Tibial nerve (tissue), 4 donors: ENCODE measurements at regions not wholly inside any gene's neighbourhood (a gene's known extent, or its start where the extent isn't known, plus 50 kb on each side); places are given as distances from the start of the nearest gene placed in this dataset.

Source experiments
- DNase-seq, 2 donors: peaks; one replicate each; pipeline ENCODE4 v3.0.0-alpha.2; 2019; ENCODE audit warnings: low spot score in 2 of 2
- H3K27ac ChIP-seq, 4 donors: fragments of 200-600 bp; sonication (generic) in 3 of 4; one replicate each; pipeline ENCODE4 v1.5.1; 2017 to 2019; ENCODE audit warnings: mild to moderate bottlenecking in 1 of 4
- H3K27me3 ChIP-seq, 2 donors: fragments of 200-600 bp; sonication (generic) in 1 of 2; one replicate each; pipeline versions ENCODE4 v1.5.1 to v1.6.0; 2017 to 2019
- H3K36me3 ChIP-seq, 3 donors: fragments of 200-600 bp; sonication (generic); one replicate each; pipeline ENCODE4 v1.5.1; 2018 to 2019
- H3K4me1 ChIP-seq, 4 donors: fragments of 200-600 bp; sonication (generic) in 3 of 4; one replicate each; pipeline ENCODE4 v1.5.1; 2017 to 2019
- H3K4me3 ChIP-seq, 4 donors: fragments of 200-600 bp; sonication (generic) in 3 of 4; one replicate each; pipeline ENCODE4 v1.5.1; 2017 to 2019; ENCODE audit warnings: mild to moderate bottlenecking in 1 of 4, moderate library complexity in 1 of 4
- H3K9me3 ChIP-seq, 4 donors: fragments of 200-600 bp; sonication (generic) in 3 of 4; one replicate each; pipeline ENCODE4 v1.5.1; 2017 to 2019
- CTCF ChIP-seq, 5 experiments: fragments of 200-600 bp in 3 of 5; fragments of 450-650 bp in 2 of 5; sonication (generic) in 3 of 5; IDR thresholded peaks; one replicate each; pipeline ENCODE4 v1.5.1; 2016 to 2019; ENCODE audit warnings: antibody characterized with exemption in 5 of 5, mild to moderate bottlenecking in 3 of 5, moderate library complexity in 2 of 5
- EP300 ChIP-seq, 2 donors: sonication (generic); formaldehyde crosslinking; IDR thresholded peaks; one replicate each; pipeline ENCODE4 v1.6.1; 2017; ENCODE audit warnings: antibody characterized with exemption in 2 of 2, mild to moderate bottlenecking in 1 of 2
- POLR2A ChIP-seq, 2 donors: fragments of 450-650 bp; IDR thresholded peaks; one replicate each; pipeline ENCODE4 v1.6.1; 2017; ENCODE audit warnings: antibody characterized with exemption in 2 of 2, mild to moderate bottlenecking in 2 of 2, moderate library complexity in 2 of 2
- WGBS, 2 donors: methylation state at CpG; one replicate each; pipeline ENCODE4 v1.1.5; 2018; 5-methylcytosine and 5-hydroxymethylcytosine counted together

- TF ChIP-seq CTCF (IDR thresholded peaks at IDR 0.05), result no peak
- no peak for TF ChIP-seq POLR2A (IDR thresholded peaks at IDR 0.05)
- TF ChIP-seq EP300 (IDR thresholded peaks at IDR 0.05), result no peak
- Histone ChIP-seq H3K4me3 (no peak overlapping the region), H3K36me3 (no peaks in the 10 kb centered on the region), H3K4me1 (no peaks in the 10 kb centered on the region), H3K27ac (no peak overlapping the region), H3K27me3 (no peaks in the 10 kb centered on the region), H3K9me3 (peaks cover 0 to 32% (median 0%) of the 10 kb centered on the region in 4 donors)
- DNase-seq, result no peak
- WGBS, 2 donors, result 36 to 45% methylated on average over 7 of the region's 7 CpGs
Measured at GRCh38 chr16:9392956-9393355, 301.5 kb downstream of the HAPSTR1 start.

GRCh38 chr16:9393591-9393990 is 302.1 kb downstream of the HAPSTR1 start:
- H3K27ac ChIP-seq, result no peak overlapping the region
- H3K4me3 ChIP-seq, result no peak overlapping the region
- peaks cover 0 to 33% (median 0%) of the 10 kb centered on the region in 4 donors for H3K9me3 ChIP-seq
- DNase-seq, result no peak
- WGBS, 2 donors, result 42 to 59% methylated on average over 8 of the region's 8 CpGs
- H3K27me3 ChIP-seq, result no peaks in the 10 kb centered on the region
- no peaks in the 10 kb centered on the region for H3K36me3 ChIP-seq
- H3K4me1 ChIP-seq, result no peaks in the 10 kb centered on the region
- TF ChIP-seq POLR2A (IDR thresholded peaks at IDR 0.05), result no peak
- no peak for TF ChIP-seq EP300 (IDR thresholded peaks at IDR 0.05)
- no peak for TF ChIP-seq CTCF (IDR thresholded peaks at IDR 0.05)

- no peak for DNase-seq
- no peak for TF ChIP-seq POLR2A (IDR thresholded peaks at IDR 0.05)
- TF ChIP-seq EP300 (IDR thresholded peaks at IDR 0.05), result no peak
- no peak for TF ChIP-seq CTCF (IDR thresholded peaks at IDR 0.05)
- H3K27ac ChIP-seq, result no peak overlapping the region
- WGBS, 2 donors, result 68 to 76% methylated on average over 3 of the region's 3 CpGs
- no peaks in the 10 kb centered on the region for H3K36me3 ChIP-seq
- no peaks in the 10 kb centered on the region for H3K4me1 ChIP-seq
- H3K9me3 ChIP-seq, result peaks cover 0 to 25% (median 0%) of the 10 kb centered on the region in 4 donors
- H3K4me3 ChIP-seq, result no peak overlapping the region
- H3K27me3 ChIP-seq, result no peaks in the 10 kb centered on the region
Measured at GRCh38 chr16:9395958-9396359, 304.5 kb downstream of the HAPSTR1 start.

GRCh38 chr16:9399573-9399972 is 308.1 kb downstream of the HAPSTR1 start:
- H3K36me3 ChIP-seq, result no peaks in the 10 kb centered on the region
- no peaks in the 10 kb centered on the region for H3K27me3 ChIP-seq
- H3K4me1 ChIP-seq, result no peaks in the 10 kb centered on the region
- 61 to 62% methylated on average over 8 of the region's 8 CpGs for WGBS, 2 donors
- no peak for DNase-seq
- H3K27ac ChIP-seq, result no peak overlapping the region
- H3K4me3 ChIP-seq, result no peak overlapping the region
- peaks cover 0 to 18% (median 0%) of the 10 kb centered on the region in 4 donors for H3K9me3 ChIP-seq
- TF ChIP-seq CTCF (IDR thresholded peaks at IDR 0.05) (no peak), POLR2A (IDR thresholded peaks at IDR 0.05) (no peak), EP300 (IDR thresholded peaks at IDR 0.05) (no peak)

GRCh38 chr16:9401173-9401572 is 309.7 kb downstream of the HAPSTR1 start:
- Histone ChIP-seq H3K4me1 (no peaks in the 10 kb centered on the region), H3K9me3 (peaks cover 0 to 20% (median 0%) of the 10 kb centered on the region in 4 donors), H3K4me3 (no peak overlapping the region), H3K27ac (no peak overlapping the region), H3K36me3 (no peaks in the 10 kb centered on the region), H3K27me3 (no peaks in the 10 kb centered on the region)
- no peak for TF ChIP-seq POLR2A (IDR thresholded peaks at IDR 0.05)
- no peak for TF ChIP-seq EP300 (IDR thresholded peaks at IDR 0.05)
- TF ChIP-seq CTCF (IDR thresholded peaks at IDR 0.05), result no peak
- DNase-seq, result no peak
